ENCODE measurements at regions not wholly inside any gene's neighbourhood (a gene's known extent, or its start where the extent isn't known, plus 50 kb on each side); places are given as distances from the start of the nearest gene placed in this dataset.
A peak's percentile ranks its signal among the peaks of the same experiment; 100 is the strongest.

GRCh38 chr13:109622006-109622405 is 164.4 kb downstream of the IRS2 start:
- TF ChIP-seq CTCF (IDR thresholded peaks at IDR 0.05; ENCODE audit: insufficient read depth, low read length, poor library complexity, severe bottlenecking): no peak
- Histone ChIP-seq H3K4me3 (replicated peaks; ENCODE audit: low read depth, low read length) (no peak overlapping the region), H3K27me3 (replicated peaks; ENCODE audit: control insufficient read depth, insufficient read depth, low read length) (no peaks in the 10 kb centered on the region), H3K36me3 (ENCODE audit: control insufficient read depth, insufficient read depth, low read length) (no peaks in the 10 kb centered on the region)
- DNase-seq (ENCODE audit: extremely low read depth, insufficient read length): no peak

GRCh38 chr13:109615721-109616420 is 170.5 kb downstream of the IRS2 start:
- no peak for TF ChIP-seq CTCF (IDR thresholded peaks at IDR 0.05; ENCODE audit: insufficient read depth, low read length, poor library complexity, severe bottlenecking)
- H3K27me3 ChIP-seq (replicated peaks; ENCODE audit: control insufficient read depth, insufficient read depth, low read length): no peaks in the 10 kb centered on the region
- H3K36me3 ChIP-seq (ENCODE audit: control insufficient read depth, insufficient read depth, low read length): no peaks in the 10 kb centered on the region
- H3K4me3 ChIP-seq (replicated peaks; ENCODE audit: low read depth, low read length): no peak overlapping the region
- DNase-seq (ENCODE audit: extremely low read depth, insufficient read length): no peak

DNA sequence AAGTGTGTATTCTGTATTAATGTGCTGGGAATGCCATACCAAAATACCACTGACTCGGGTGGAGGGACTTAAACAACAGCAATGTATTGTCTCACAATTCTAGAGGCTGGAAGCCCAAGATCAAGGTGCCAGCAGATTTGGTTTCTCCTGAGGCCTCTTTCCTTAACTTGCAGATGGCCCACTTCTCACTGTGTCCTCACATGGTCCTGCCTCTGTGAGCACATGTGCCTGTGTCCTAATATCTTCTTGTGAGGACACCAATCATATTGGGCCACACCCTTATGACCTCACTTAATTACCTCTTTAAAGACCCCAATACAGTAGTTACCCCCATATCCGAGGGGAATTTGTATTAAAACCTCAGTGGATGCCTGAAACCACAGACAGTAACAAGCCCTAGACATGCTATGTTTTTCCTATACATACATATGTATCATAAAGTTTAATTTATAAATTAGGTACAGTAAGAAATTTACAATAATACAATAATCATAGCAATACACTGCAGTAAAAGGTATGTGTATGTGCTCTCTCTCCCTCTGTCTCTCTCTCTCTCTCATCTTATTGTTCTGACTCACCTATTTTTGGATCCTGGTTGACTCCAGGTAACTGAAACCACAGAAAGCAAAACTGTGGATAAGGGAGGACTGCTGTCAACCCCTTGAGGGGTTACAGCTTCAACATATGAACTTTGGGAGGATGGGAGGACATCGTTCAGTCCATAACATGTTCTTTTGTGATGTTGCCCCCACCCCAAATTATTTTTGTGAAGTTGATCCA is 174.3 kb downstream of the IRS2 start:
- Histone ChIP-seq H3K27me3 (replicated peaks; ENCODE audit: control insufficient read depth, insufficient read depth, low read length) (no peaks in the 10 kb centered on the region), H3K36me3 (ENCODE audit: control insufficient read depth, insufficient read depth, low read length) (no peaks in the 10 kb centered on the region), H3K4me3 (replicated peaks; ENCODE audit: low read depth, low read length) (no peak overlapping the region)
- DNase-seq (ENCODE audit: extremely low read depth, insufficient read length): no peak
- no peak for TF ChIP-seq CTCF (IDR thresholded peaks at IDR 0.05; ENCODE audit: insufficient read depth, low read length, poor library complexity, severe bottlenecking)

- Histone ChIP-seq H3K36me3 (ENCODE audit: control insufficient read depth, insufficient read depth, low read length) (no peaks in the 10 kb centered on the region), H3K27me3 (replicated peaks; ENCODE audit: control insufficient read depth, insufficient read depth, low read length) (no peaks in the 10 kb centered on the region), H3K4me3 (replicated peaks; ENCODE audit: low read depth, low read length) (no peak overlapping the region)
- peak; percentile 51 for TF ChIP-seq CTCF (IDR thresholded peaks at IDR 0.05; ENCODE audit: insufficient read depth, low read length, poor library complexity, severe bottlenecking)
- no peak for DNase-seq (ENCODE audit: extremely low read depth, insufficient read length)
These were observed 175.9 kb downstream of the IRS2 start for GRCh38 chr13:109610517-109610916.

- DNase-seq (ENCODE audit: extremely low read depth, insufficient read length): no peak
- Histone ChIP-seq H3K36me3 (ENCODE audit: control insufficient read depth, insufficient read depth, low read length) (no peaks in the 10 kb centered on the region), H3K4me3 (replicated peaks; ENCODE audit: low read depth, low read length) (no peak overlapping the region), H3K27me3 (replicated peaks; ENCODE audit: control insufficient read depth, insufficient read depth, low read length) (no peaks in the 10 kb centered on the region)
- TF ChIP-seq CTCF (IDR thresholded peaks at IDR 0.05; ENCODE audit: insufficient read depth, low read length, poor library complexity, severe bottlenecking): no peak
These were observed 177.9 kb downstream of the IRS2 start for GRCh38 chr13:109608503-109608902.
